DMS79 treated with DMSO at 0.1 percent for 48 hours (cell line): ENCODE measurements at regions not wholly inside any gene's neighbourhood (a gene's known extent, or its start where the extent isn't known, plus 50 kb on each side); places are given as distances from the start of the nearest gene placed in this dataset.
"Not testable (repeated sequence)": the region's sequence is repeated elsewhere in the genome, so short reads cannot be mapped to it uniquely, and the experiment has no call there.

Source experiments
- DNase-seq: peaks from one replicate; lab custom pipeline; 2025; lab: John Stamatoyannopoulos, UW

DNA sequence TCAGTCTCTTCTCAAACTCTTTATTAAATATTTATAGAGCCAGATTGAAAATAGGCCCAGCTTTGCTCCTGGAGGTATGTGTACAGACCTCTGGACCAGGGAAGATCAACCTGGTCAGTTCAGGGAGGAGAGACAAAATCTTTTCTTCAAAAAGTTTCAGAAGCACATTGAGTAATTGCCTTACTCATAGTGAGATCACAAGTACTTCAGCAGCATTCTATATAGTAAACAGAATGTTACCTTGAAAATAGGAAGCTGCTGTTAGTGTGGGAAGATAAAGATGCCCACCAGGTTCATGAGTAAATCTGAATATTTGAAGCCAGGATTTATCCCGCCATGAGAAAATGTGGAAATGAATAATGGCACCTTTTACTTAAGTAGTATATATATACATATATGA lies 665.9 kb upstream of the CITED2 start:
- DNase-seq = no peak

- no peak for DNase-seq
Observed at GRCh38 chr6:140039364-140039763, 664.9 kb upstream of the CITED2 start.

DNA sequence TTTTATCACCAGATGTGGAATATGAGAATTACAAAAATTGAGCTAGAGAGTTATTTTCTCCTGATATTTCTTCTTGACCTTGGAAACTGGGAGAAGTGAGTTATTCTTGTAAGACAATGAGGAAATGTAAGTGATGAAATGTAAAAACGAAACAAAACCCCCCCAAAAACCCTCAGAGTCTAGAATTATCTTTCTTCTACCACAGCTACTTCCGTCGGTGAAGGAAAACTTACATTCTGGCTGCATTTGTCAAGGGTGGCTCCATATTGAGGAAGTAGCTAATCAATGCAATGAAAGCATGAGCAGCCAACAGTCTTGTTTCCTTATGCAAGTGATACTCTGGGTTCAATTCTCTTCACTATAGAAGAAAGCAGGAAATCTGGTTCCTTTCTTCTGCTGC lies 661.7 kb upstream of the CITED2 start:
- no peak for DNase-seq

DNA sequence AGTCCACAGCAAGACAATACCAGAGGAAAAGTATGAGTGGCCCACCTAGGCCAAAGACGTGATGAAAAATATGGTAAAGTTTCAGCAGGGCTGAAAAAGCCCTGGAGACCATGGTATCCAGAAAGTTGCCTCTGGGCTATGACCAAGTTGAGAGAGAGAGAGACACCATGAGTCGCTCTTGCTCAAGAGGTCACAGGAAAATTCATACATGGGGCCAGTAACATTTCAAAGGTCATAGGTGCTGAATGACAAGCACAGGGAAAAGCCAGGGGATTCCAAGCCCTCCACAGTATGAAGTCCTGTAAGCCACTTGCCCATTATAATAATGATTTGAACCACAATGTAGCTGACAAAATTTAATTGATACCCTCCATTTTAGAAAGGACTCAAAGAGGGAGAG lies 657.7 kb upstream of the CITED2 start:
- no peak for DNase-seq

DNA sequence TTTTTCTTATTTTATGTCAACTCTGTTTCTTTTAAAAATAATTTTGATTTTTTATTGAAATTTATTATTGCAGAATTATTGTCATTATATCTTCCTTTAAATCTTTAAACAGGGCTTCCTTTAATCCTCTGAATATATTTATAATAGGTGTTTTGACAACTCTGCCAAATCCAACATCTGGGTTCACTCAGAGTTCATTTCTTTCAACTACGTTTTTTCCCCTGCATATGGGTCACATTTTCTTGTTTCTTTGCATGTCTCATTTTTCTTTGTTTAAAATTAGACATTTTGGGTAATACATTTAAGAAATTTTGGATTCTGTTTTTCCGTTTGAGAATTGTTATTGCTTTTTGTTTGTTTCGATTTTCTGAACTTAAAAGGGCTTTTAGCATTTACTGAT lies 655.1 kb upstream of the CITED2 start:
- DNase-seq = no peak

DNA sequence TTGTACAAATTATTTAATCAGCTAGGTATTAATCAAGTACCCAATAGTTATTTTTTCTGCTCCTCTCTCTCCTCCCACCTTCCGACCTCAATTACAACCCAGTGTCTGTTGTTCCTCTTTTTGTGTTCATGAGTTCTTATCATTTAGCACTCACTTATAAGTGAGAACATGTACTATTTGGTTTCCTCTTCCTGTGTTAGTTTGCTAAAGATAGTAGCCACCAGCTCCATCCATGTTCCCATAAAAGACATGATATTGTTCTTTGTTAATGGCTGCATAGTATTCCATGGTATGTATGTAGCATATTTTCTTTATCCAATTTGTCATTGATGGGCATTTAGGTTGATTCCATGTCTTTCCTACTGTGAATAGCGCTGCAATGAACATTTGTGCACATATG lies 652.8 kb upstream of the CITED2 start:
- no peak for DNase-seq

- no peak for DNase-seq
Observed at GRCh38 chr6:140026546-140026945, 652.1 kb upstream of the CITED2 start.

GRCh38 chr6:140025171-140025570 lies 650.7 kb upstream of the CITED2 start:
- no peak for DNase-seq

GRCh38 chr6:140020207-140020791 lies 645.9 kb upstream of the CITED2 start:
- no peak for DNase-seq

DNA sequence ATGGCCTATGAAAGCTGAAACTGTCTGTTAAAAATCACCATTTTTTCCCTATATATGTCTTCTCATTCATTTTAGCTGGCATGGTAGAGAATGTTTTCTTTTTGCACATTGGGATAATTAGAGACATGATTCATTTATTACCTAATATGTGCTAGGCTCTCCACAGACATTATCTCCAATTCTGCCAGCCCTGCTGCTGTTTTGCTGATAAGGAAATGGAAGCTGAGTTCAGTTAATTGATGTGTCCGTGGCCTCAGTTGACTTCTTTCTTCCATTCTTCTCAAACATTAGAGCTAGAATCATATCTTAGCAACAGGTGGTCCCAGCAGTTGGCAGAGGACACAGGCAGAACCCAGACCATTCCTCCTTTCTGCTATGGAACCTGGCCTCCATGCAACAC lies 644.1 kb upstream of the CITED2 start:
- DNase-seq = no peak

- DNase-seq = no peak
Observed at GRCh38 chr6:140017470-140017869, 643.0 kb upstream of the CITED2 start.

GRCh38 chr6:140012150-140012549 lies 637.7 kb upstream of the CITED2 start:
- DNase-seq = no peak

DNA sequence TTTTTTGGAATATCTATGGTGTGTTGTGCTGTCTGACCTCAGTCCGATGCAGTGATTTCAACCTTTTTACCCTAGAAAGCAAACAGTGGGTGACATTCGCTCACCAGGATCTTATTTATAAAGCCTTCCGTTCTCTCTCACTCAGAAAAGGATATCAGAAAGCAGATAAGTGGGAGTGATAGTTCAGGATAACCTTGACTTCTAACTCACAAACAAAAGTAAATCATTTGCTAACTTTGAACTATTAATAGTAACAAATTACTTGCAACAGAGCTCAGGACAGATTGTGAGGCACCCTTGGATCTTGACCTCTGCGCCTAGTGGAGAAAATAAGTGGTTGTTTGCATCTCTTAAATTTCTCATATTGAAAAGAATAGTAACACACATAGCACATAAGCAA lies 637.1 kb upstream of the CITED2 start:
- DNase-seq = no peak

- no peak for DNase-seq
Observed at GRCh38 chr6:140009286-140009685, 634.8 kb upstream of the CITED2 start.

DNA sequence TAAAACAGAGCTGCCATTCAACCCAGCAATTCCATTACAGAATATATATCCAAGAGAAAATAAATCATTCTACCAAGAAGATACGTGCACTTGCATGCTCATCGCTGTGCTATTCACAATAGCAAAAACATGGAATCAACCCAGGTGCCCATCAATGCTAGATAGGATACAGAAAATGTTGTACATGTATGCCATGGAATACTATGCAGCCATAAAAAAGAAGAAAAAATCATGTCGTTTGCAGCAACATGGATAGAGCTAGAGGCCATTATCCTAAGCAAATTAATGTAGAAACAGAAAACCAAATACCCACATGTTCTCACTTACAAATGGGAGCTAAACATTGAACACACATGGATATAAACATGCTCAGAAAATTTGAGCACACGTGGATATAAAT lies 633.1 kb upstream of the CITED2 start:
- no peak for DNase-seq

GRCh38 chr6:140003217-140003616 lies 628.8 kb upstream of the CITED2 start:
- DNase-seq = no peak

- no peak for DNase-seq
Observed at GRCh38 chr6:140002396-140003022, 628.1 kb upstream of the CITED2 start.

DNA sequence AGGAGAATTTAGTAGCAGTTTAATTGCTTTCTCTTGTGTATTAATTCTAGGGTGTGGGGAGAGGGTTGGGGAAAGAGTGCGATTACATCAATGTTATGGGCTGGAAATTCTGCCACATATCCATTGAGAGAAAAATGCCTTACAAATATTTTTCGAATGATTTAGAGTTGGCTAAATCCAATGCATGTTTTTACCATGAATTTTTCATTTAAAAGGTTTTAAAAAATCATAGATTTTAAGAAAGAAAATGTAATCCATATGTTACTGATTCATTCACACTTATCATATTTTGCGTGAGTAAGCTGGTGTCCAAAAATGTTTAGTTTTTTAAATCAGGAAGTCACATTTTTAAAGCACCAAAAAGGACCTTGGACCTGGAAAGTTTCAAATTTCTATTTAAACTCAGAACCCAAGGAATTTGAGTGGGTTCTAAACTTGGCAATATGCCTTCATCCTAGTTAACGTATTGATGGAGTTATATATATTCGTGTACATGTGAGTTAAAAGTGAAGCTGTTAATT lies 627.4 kb upstream of the CITED2 start:
- no peak for DNase-seq

DNA sequence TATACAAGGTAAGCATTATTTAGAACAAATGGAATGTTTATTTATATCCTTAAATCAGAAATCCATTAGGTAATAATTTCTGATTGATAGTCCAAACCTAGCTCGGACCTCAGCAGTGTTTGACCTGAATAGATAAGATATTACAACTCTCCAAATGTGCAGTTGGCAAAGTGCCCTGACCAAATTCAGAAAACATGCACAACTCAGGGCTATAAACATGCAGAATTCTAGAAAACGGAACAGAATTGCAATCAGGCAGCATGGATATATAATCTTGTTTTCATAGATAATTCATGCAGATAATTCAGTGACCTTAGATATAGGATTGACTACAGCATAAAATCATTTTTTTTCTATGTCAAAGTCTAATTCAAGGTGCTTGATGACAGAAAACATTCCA lies 626.6 kb upstream of the CITED2 start:
- DNase-seq = no peak

- not testable (repeated sequence) for DNase-seq
Observed at GRCh38 chr6:139999661-140000060, 625.2 kb upstream of the CITED2 start.

DNA sequence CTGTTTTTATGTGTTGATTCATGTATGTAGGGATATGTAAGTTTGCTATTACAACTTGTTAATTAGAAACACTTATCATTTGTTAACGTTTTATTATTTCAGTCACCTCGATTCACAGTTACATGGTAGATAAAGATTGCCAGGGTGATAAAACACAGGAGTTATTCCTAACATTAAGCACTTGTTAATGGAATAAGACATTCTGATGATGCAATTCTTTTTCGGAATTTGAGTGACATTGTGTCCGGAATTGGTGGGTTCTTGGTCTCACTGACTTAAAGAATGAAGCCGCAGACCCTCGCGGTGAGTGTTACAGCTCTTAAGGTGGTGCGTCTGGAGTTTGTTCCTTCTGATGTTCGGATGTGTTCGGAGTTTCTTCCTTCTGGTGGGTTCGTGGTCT lies 624.0 kb upstream of the CITED2 start:
- not testable (repeated sequence) for DNase-seq

DNA sequence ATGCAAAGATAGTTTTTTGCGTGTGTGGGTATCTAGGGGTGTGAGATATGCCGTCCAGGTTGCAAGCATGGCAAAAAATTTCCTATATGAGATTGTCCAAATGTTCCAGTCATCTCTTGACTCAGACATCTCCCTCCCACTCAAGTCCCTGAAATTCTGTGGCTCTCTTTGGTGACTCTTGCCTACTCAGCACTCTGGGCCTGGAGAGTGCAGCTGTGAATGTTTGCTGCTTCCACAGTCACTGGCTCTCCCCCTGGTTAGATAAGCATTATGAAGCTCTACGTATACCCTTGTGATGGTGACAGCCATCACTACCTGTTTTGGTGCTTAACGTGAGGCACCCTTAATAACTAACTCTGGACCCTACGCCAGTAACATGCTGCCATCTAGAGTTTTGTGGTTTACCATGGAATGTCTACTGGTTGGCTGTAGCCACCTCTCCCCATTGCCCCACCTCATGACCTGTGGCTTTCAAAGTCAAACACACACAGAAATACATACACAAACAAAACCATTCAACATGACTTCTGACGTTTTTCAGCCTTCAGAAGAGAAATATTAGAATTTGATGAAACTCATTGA lies 621.9 kb upstream of the CITED2 start:
- no peak for DNase-seq

GRCh38 chr6:139994998-139995397 lies 620.5 kb upstream of the CITED2 start:
- no peak for DNase-seq
